A673 (cell line): ENCODE measurements at regions not wholly inside any gene's neighbourhood (a gene's known extent, or its start where the extent isn't known, plus 50 kb on each side); places are given as distances from the start of the nearest gene placed in this dataset.

Experiments
- EZH2 ChIP-seq: fragments of 200-600 bp; sonication (generic); IDR thresholded peaks from 2 replicates; pipeline ENCODE4 v1.6.1; 2017; ENCODE audit warnings: borderline replicate concordance, low read depth, mild to moderate bottlenecking, mixed read lengths, antibody characterized with exemption, low read length; ENCODE audit not compliant: poor library complexity, severe bottlenecking
- TF ChIP-seq, protein P1 (sequence below): fragments of 300-800, 200-600 bp; sonication (generic); conservative IDR thresholded peaks from 2 replicates; pipeline ENCODE4 v1.5.1; 2017; ENCODE audit warnings: low read depth, mild to moderate bottlenecking, antibody characterized with exemption, low read length, moderate library complexity, mixed read lengths

DNA sequence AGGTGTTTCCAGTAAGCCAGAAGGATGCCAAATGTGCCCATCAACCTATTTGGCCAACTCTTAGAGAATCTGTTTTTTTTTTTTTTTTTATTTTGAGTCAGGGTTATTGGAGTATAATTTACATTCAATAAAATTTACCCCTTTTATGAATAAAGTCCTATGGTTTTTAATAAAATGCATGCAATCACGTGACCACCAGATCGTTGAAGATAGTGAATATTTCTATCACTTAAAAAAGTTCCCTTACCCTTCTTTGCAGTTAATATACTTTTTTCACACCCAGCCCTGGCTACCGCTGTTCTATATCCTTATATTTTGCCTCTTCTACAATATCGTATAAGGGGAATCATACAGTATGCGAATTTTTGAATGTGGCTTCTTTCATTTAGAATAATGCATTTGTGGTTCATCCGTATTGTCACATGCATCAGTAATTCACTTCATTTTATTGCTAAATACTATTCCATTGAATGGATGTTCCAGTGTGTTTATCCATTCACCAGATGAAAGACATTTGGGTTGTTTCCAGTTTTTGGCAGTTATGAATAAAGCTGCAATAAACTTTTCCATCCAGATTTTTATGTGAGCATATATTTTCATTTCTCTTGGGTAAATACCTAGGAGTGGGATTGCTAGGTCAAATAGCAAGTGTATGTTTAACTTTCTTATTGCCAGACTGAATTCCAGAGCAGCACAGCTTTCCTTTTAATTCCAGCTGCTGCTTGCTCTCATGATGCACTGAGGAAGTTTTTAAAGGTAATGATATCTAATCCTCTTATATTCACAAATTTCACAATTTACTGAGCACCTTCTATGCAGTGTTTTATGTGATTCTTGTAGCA is 156.3 kb upstream of the NT5C1B start:
- TF ChIP-seq EZH2: no peak
- TF ChIP-seq, protein P1, sequence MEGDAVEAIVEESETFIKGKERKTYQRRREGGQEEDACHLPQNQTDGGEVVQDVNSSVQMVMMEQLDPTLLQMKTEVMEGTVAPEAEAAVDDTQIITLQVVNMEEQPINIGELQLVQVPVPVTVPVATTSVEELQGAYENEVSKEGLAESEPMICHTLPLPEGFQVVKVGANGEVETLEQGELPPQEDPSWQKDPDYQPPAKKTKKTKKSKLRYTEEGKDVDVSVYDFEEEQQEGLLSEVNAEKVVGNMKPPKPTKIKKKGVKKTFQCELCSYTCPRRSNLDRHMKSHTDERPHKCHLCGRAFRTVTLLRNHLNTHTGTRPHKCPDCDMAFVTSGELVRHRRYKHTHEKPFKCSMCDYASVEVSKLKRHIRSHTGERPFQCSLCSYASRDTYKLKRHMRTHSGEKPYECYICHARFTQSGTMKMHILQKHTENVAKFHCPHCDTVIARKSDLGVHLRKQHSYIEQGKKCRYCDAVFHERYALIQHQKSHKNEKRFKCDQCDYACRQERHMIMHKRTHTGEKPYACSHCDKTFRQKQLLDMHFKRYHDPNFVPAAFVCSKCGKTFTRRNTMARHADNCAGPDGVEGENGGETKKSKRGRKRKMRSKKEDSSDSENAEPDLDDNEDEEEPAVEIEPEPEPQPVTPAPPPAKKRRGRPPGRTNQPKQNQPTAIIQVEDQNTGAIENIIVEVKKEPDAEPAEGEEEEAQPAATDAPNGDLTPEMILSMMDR: no peak
